Suprapubic skin (tissue), 3 donors: ENCODE measurements at regions not wholly inside any gene's neighbourhood (a gene's known extent, or its start where the extent isn't known, plus 50 kb on each side); places are given as distances from the start of the nearest gene placed in this dataset.

Experiments
- CTCF ChIP-seq, 2 donors: fragments of 200-600 bp in 1 of 2; fragments of 450-650 bp in 1 of 2; sonication (generic) in 1 of 2; IDR thresholded peaks; one replicate each; pipeline ENCODE4 v1.5.1; 2016 to 2019; ENCODE audit warnings: antibody characterized with exemption in 2 of 2, mild to moderate bottlenecking in 1 of 2, moderate library complexity in 1 of 2
- POLR2AphosphoS5 ChIP-seq, 3 donors: sonication (generic); formaldehyde crosslinking; IDR thresholded peaks; one replicate each; pipeline ENCODE4 v1.6.1; 2017; ENCODE audit warnings: antibody characterized with exemption in 3 of 3

- no peak for TF ChIP-seq POLR2AphosphoS5 (IDR thresholded peaks at IDR 0.05)
- TF ChIP-seq CTCF (IDR thresholded peaks at IDR 0.05): no peak
These were observed 270.7 kb upstream of the TFAP2D start for GRCh38 chr6:50442531-50443040.
